GM23338 (cell line): ENCODE measurements at regions not wholly inside any gene's neighbourhood (a gene's known extent, or its start where the extent isn't known, plus 50 kb on each side); places are given as distances from the start of the nearest gene placed in this dataset.

Source experiments
- ATAC-seq: fragments of 200-7000 bp; cut with Tn5 transposase; 3 replicates; pipeline ENCODE4 v1.9.1; 2020
- DNase-seq: peaks from one replicate; pipeline ENCODE4 v3.0.0-alpha.2; 2015; ENCODE audit warnings: low spot score
- H2AFZ ChIP-seq: fragments of 200-600 bp; sonication (generic); 2 replicates; pipeline ENCODE4 v1.8.0; 2016; ENCODE audit warnings: antibody characterized with exemption, mild to moderate bottlenecking, moderate library complexity
- H3F3A ChIP-seq: fragments of 200-600 bp; sonication (generic); replicated peaks from 2 replicates; pipeline ENCODE4 v1.8.0; 2017; ENCODE audit warnings: antibody characterized with exemption, mixed run types, low read depth
- H3K27ac ChIP-seq: fragments of 200-600 bp; sonication (generic); 2 replicates; pipeline ENCODE4 v1.6.1; 2016; ENCODE audit warnings: low read depth
- H3K27me3 ChIP-seq: fragments of 200-600 bp; sonication (generic); 2 replicates; pipeline ENCODE4 v1.8.0; 2016; ENCODE audit warnings: mild to moderate bottlenecking, mixed run types, moderate library complexity; ENCODE audit not compliant: insufficient read depth
- H3K36me3 ChIP-seq: fragments of 200-600 bp; sonication (generic); 2 replicates; pipeline ENCODE4 v1.8.0; 2016; ENCODE audit warnings: mild to moderate bottlenecking; ENCODE audit not compliant: insufficient read depth
- H3K4me1 ChIP-seq: fragments of 200-600 bp; sonication (generic); 2 replicates; pipeline ENCODE4 v1.8.0; 2016; ENCODE audit warnings: mild to moderate bottlenecking, moderate library complexity; ENCODE audit not compliant: insufficient read depth
- H3K4me2 ChIP-seq: fragments of 200-600 bp; sonication (generic); 2 replicates; pipeline ENCODE4 v1.7.1; 2017; ENCODE audit warnings: mixed run types
- H3K4me3 ChIP-seq: fragments of 200-600 bp; sonication (generic); 2 replicates; pipeline ENCODE4 v1.6.1; 2016; ENCODE audit warnings: mixed run types
- H3K79me2 ChIP-seq: fragments of 200-600 bp; sonication (generic); replicated peaks from 2 replicates; pipeline ENCODE4 v1.8.0; 2017; ENCODE audit warnings: mild to moderate bottlenecking; ENCODE audit not compliant: insufficient read depth
- H3K9me2 ChIP-seq: fragments of 200-600 bp; sonication (generic); 2 replicates; pipeline ENCODE4 v1.8.0; 2017; ENCODE audit not compliant: insufficient read depth
- H4K20me1 ChIP-seq: fragments of 200-600 bp; sonication (generic); replicated peaks from 2 replicates; pipeline ENCODE4 v1.8.0; 2017; ENCODE audit warnings: mild to moderate bottlenecking; ENCODE audit not compliant: insufficient read depth
- H3K27ac Mint-ChIP-seq: 2 replicates; pipeline ENCODE4 v1.8.0; 2020; ENCODE audit warnings: inconsistent platforms, mild to moderate bottlenecking, moderate library complexity, mixed read lengths
- H3K27me3 Mint-ChIP-seq: 3 replicates; pipeline ENCODE4 v1.8.0; 2022; ENCODE audit warnings: low read depth, mild to moderate bottlenecking, moderate library complexity, mixed read lengths, inconsistent platforms; ENCODE audit not compliant: insufficient read depth, poor library complexity
- H3K36me3 Mint-ChIP-seq: 3 replicates; pipeline ENCODE4 v1.8.0; 2021; ENCODE audit warnings: low read depth, mild to moderate bottlenecking, inconsistent platforms, moderate library complexity, mixed read lengths
- H3K4me1 Mint-ChIP-seq: 3 replicates; pipeline ENCODE4 v1.8.0; 2020; ENCODE audit warnings: mild to moderate bottlenecking, inconsistent platforms, mixed read lengths
- H3K4me3 Mint-ChIP-seq: 3 replicates; pipeline ENCODE4 v1.8.0; 2021; ENCODE audit warnings: moderate library complexity, mild to moderate bottlenecking, inconsistent platforms, mixed read lengths
- H3K9me3 Mint-ChIP-seq: 3 replicates; pipeline ENCODE4 v1.8.0; 2020; ENCODE audit warnings: moderate library complexity, mild to moderate bottlenecking, inconsistent platforms, mixed read lengths
- CREB1 ChIP-seq: fragments of 250-450 bp; sonication (Bioruptor Pico); IDR thresholded peaks from 2 replicates; pipeline ENCODE4 v1.5.0; 2020; ENCODE audit warnings: low read depth, mild to moderate bottlenecking, moderate library complexity
- CTCF ChIP-seq, 2 experiments: fragments of 200-600 bp in 1 of 2; sonication (generic) in 1 of 2; conservative IDR thresholded peaks; 2 replicates each; pipeline versions ENCODE4 v1.5.1 to v1.6.1; 2016 to 2017; ENCODE audit warnings: antibody characterized with exemption in 2 of 2, low read depth in 2 of 2, mild to moderate bottlenecking in 2 of 2, moderate library complexity in 1 of 2
- ETS1 ChIP-seq: IDR thresholded peaks from 2 replicates; pipeline ENCODE4 v1.6.1; 2016; ENCODE audit warnings: antibody characterized with exemption
- EZH2 ChIP-seq: fragments of 200-600 bp; sonication (generic); IDR thresholded peaks from one replicate; pipeline ENCODE4 v1.8.0; 2017; ENCODE audit warnings: antibody characterized with exemption, mild to moderate bottlenecking, low read depth; ENCODE audit not compliant: unreplicated experiment
- EZH2phosphoT487 ChIP-seq: fragments of 200-600 bp; sonication (generic); IDR thresholded peaks from one replicate; pipeline ENCODE4 v1.8.1; 2018; ENCODE audit warnings: antibody characterized with exemption; ENCODE audit not compliant: unreplicated experiment
- JUNB ChIP-seq: IDR thresholded peaks from one replicate; pipeline ENCODE4 v1.6.1; 2016; ENCODE audit warnings: antibody characterized with exemption; ENCODE audit not compliant: unreplicated experiment
- NANOG ChIP-seq: IDR thresholded peaks from 2 replicates; pipeline ENCODE4 v1.6.1; 2016; ENCODE audit warnings: antibody characterized with exemption, borderline replicate concordance
- POLR2AphosphoS5 ChIP-seq: IDR thresholded peaks from 2 replicates; pipeline ENCODE4 v1.6.1; 2016; ENCODE audit warnings: antibody characterized with exemption, low read depth
- STAT1 ChIP-seq: IDR thresholded peaks from one replicate; pipeline ENCODE4 v1.6.1; 2016; ENCODE audit warnings: antibody characterized with exemption; ENCODE audit not compliant: unreplicated experiment
- ZNF114 ChIP-seq: fragments of 250-450 bp; sonication (Bioruptor Pico); IDR thresholded peaks from 2 replicates; pipeline ENCODE4 v1.5.0; 2020; ENCODE audit warnings: mild to moderate bottlenecking, moderate library complexity
- ZNF331 ChIP-seq: fragments of 250-450 bp; sonication (Bioruptor Pico); IDR thresholded peaks from 2 replicates; pipeline ENCODE4 v1.5.0; 2020; ENCODE audit warnings: low read depth, mild to moderate bottlenecking, moderate library complexity
- ZNF462 ChIP-seq: fragments of 250-450 bp; sonication (Bioruptor Pico); IDR thresholded peaks from 2 replicates; pipeline ENCODE4 v1.5.0; 2020; ENCODE audit warnings: mild to moderate bottlenecking, moderate library complexity

DNA sequence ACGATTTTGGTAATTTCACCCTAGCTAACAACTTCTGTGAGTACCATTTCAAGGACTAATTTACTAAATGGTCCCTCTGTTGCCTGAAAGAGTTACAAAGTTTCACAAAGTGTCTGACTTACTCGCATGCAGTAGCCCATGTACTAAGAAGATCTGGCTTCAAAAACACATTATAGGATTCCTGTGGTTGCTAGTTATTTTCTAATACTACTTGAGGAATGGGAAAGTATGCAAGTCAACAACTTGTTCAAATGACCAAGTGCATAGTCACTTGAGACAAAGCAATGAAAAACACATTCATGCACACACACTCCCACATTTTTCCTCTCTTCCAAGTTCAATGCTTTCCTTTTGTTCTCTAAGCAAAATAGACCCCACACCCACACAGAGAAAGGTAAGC, 219.7 kb upstream of the TMPO start:
- Histone ChIP-seq H3K9me2 (no peaks in the 10 kb centered on the region; the same call in 1 of the 2 replicates), H3K79me2 (no peaks in the 10 kb centered on the region), H3K4me2 (no peak overlapping the region), H3K36me3 (no peaks in the 10 kb centered on the region), H2AFZ (no peak overlapping the region), H3K4me1 (0 out of 2 replicates have a peak, but pooled peaks cover 6% of the 10 kb centered on the region), H3K27me3 (no peaks in the 10 kb centered on the region), H3K4me3 (no peak overlapping the region), H3K27ac (no peak overlapping the region), H4K20me1 (no peaks in the 10 kb centered on the region; the same call in 1 of the 2 replicates), H3F3A (no peaks in the 10 kb centered on the region)
- Mint-ChIP-seq H3K27me3 (peaks cover 4% of the 10 kb centered on the region), H3K4me3 (no peak overlapping the region), H3K36me3 (no peaks in the 10 kb centered on the region), H3K9me3 (no peaks in the 10 kb centered on the region), H3K4me1 (peaks cover 17% of the 10 kb centered on the region), H3K27ac (no peak overlapping the region)
- no peak for ATAC-seq
- TF ChIP-seq CTCF (conservative IDR thresholded peaks at IDR 0.05; ENCODE audit: low read depth in 2 of 2) (no peak), ETS1 (no peak), STAT1 (no peak), NANOG (no peak), ZNF331 (CRISPR knock-in tag) (no peak), ZNF462 (no peak), POLR2AphosphoS5 (no peak), JUNB (no peak), EZH2 (no peak), ZNF114 (no peak), CREB1 (no peak), EZH2phosphoT487 (no peak)
- no peak for DNase-seq
